OCI-LY7 (cell line): ENCODE measurements at regions not wholly inside any gene's neighbourhood (a gene's known extent, or its start where the extent isn't known, plus 50 kb on each side); places are given as distances from the start of the nearest gene placed in this dataset.

Experiments
- BruUV-seq: library from RNA; stranded (reverse); fragments of 400-500 nt; replicated peaks from 2 replicates; lab custom pipeline; 2021; lab: Mats Ljungman, UMichigan
- CTCF ChIA-PET: fragments of 300-600 bp; sonication (Branson Sonifier 250); formaldehyde crosslinking; loops from one replicate; lab custom pipeline; 2022; ENCODE audit warnings: antibody characterized with exemption; ENCODE audit not compliant: unreplicated experiment; lab: Charles Lee
- POLR2A ChIA-PET: fragments of 300-600 bp; sonication (Branson Sonifier 250); formaldehyde crosslinking; loops from one replicate; lab custom pipeline; 2022; ENCODE audit warnings: antibody characterized with exemption; lab: Charles Lee
- DNase-seq: peaks from one replicate; pipeline ENCODE4 v3.0.0-alpha.2; 2015; ENCODE audit warnings: low spot score
- H2AFZ ChIP-seq: fragments of 200-600 bp; sonication (generic), shearing (Covaris generic); 2 replicates; pipeline ENCODE4 v1.6.1; 2014; ENCODE audit warnings: mild to moderate bottlenecking, antibody characterized with exemption, low read length, moderate library complexity
- H3K27ac ChIP-seq: fragments of 200-600 bp; sonication (generic); 2 replicates; pipeline ENCODE4 v1.5.1; 2014; ENCODE audit warnings: mixed run types, low read depth, mild to moderate bottlenecking, moderate library complexity, low read length, inconsistent platforms; ENCODE audit not compliant: poor library complexity, severe bottlenecking
- H3K36me3 ChIP-seq: fragments of 200-600 bp; sonication (generic); 2 replicates; pipeline ENCODE4 v1.6.1; 2014; ENCODE audit warnings: mild to moderate bottlenecking, antibody characterized with exemption, low read length, moderate library complexity, mixed read lengths; ENCODE audit not compliant: insufficient read depth
- H3K4me1 ChIP-seq: fragments of 200-600 bp; sonication (generic); 2 replicates; pipeline ENCODE4 v1.5.1; 2014; ENCODE audit warnings: mild to moderate bottlenecking, low read length; ENCODE audit not compliant: insufficient read depth, poor library complexity, severe bottlenecking
- H3K4me2 ChIP-seq: fragments of 200-600 bp; sonication (generic); 2 replicates; pipeline ENCODE4 v1.6.1; 2014; ENCODE audit warnings: mild to moderate bottlenecking, low read length
- H3K4me3 ChIP-seq: fragments of 200-600 bp; sonication (generic); 2 replicates; pipeline ENCODE4 v1.5.1; 2014; ENCODE audit warnings: mild to moderate bottlenecking, low read depth, low read length; ENCODE audit not compliant: poor library complexity, severe bottlenecking
- H3K79me2 ChIP-seq: fragments of 200-600 bp; sonication (generic); 2 replicates; pipeline ENCODE4 v1.6.1; 2016; ENCODE audit warnings: low read depth, mild to moderate bottlenecking, low read length, moderate library complexity, mixed read lengths; ENCODE audit not compliant: insufficient read depth
- H3K9me2 ChIP-seq: fragments of 200-600 bp; sonication (generic); 2 replicates; pipeline ENCODE4 v1.6.1; 2016; ENCODE audit warnings: mild to moderate bottlenecking, low read length, mixed read lengths; ENCODE audit not compliant: insufficient read depth
- H3K9me3 ChIP-seq: fragments of 200-600 bp; sonication (generic); 2 replicates; pipeline ENCODE4 v1.6.1; 2014; ENCODE audit warnings: mild to moderate bottlenecking, mixed run types, low read length, mixed read lengths
- H4K20me1 ChIP-seq: fragments of 200-600 bp; sonication (generic); 2 replicates; pipeline ENCODE4 v1.6.1; 2014; ENCODE audit warnings: mild to moderate bottlenecking, antibody characterized with exemption, low read length, moderate library complexity, mixed read lengths; ENCODE audit not compliant: insufficient read depth
- CTCF ChIP-seq: fragments of 200-600 bp; sonication (generic); conservative IDR thresholded peaks from 2 replicates; pipeline ENCODE4 v1.5.1; 2014; ENCODE audit warnings: mild to moderate bottlenecking, antibody characterized with exemption, low read length, moderate library complexity, mixed read lengths
- EZH2phosphoT487 ChIP-seq: fragments of 200-600 bp; sonication (generic); IDR thresholded peaks from 2 replicates; pipeline ENCODE4 v1.6.1; 2018; ENCODE audit warnings: low read depth, borderline replicate concordance, mild to moderate bottlenecking, mixed run types, antibody characterized with exemption, low read length, moderate library complexity, mixed read lengths
- intact Hi-C: fragments of 100-400 bp; cut with micrococcal nuclease; formaldehyde crosslinking; loops from one replicate; pipeline ENCODE4 v1.10.0; 2022; ENCODE audit not compliant: unreplicated experiment

- ChIA-PET CTCF (no interaction called here), POLR2A (no interaction called here)
- Histone ChIP-seq H4K20me1 (no peaks in the 10 kb centered on the region), H2AFZ (no peak overlapping the region), H3K9me2 (no peaks in the 10 kb centered on the region), H3K4me1 (no peaks in the 10 kb centered on the region), H3K27ac (no peak overlapping the region), H3K36me3 (no peaks in the 10 kb centered on the region), H3K9me3 (no peaks in the 10 kb centered on the region), H3K4me3 (no peak overlapping the region), H3K79me2 (no peaks in the 10 kb centered on the region), H3K4me2 (no peak overlapping the region)
- no peak for DNase-seq
- no peak for TF ChIP-seq CTCF
- TF ChIP-seq EZH2phosphoT487, result no peak
- intact Hi-C loops, result no loop called here
- no TSS peak for BruUV-seq
Observed at GRCh38 chrX:16282209-16282608, 114.9 kb downstream of the MAGEB17 start.

- Histone ChIP-seq H3K9me3 (no peaks in the 10 kb centered on the region), H3K36me3 (no peaks in the 10 kb centered on the region), H3K4me1 (no peaks in the 10 kb centered on the region), H3K9me2 (no peaks in the 10 kb centered on the region), H4K20me1 (no peaks in the 10 kb centered on the region), H3K79me2 (no peaks in the 10 kb centered on the region), H3K4me3 (no peak overlapping the region), H3K4me2 (no peak overlapping the region), H3K27ac (no peak overlapping the region), H2AFZ (no peak overlapping the region)
- DNase-seq, result no peak
- TF ChIP-seq CTCF (no peak), EZH2phosphoT487 (no peak)
- ChIA-PET POLR2A (no interaction called here), CTCF (no interaction called here)
- BruUV-seq, result no TSS peak
- intact Hi-C loops, result no loop called here
Observed at GRCh38 chrX:16284842-16285241, 117.6 kb downstream of the MAGEB17 start.

GRCh38 chrX:16290997-16291396, 123.7 kb downstream of the MAGEB17 start:
- no TSS peak for BruUV-seq
- no peak for TF ChIP-seq EZH2phosphoT487
- TF ChIP-seq CTCF, result no peak
- Histone ChIP-seq H3K9me3 (no peaks in the 10 kb centered on the region), H3K27ac (no peak overlapping the region), H4K20me1 (no peaks in the 10 kb centered on the region), H2AFZ (no peak overlapping the region), H3K9me2 (no peaks in the 10 kb centered on the region), H3K79me2 (no peaks in the 10 kb centered on the region), H3K4me2 (no peak overlapping the region), H3K36me3 (no peaks in the 10 kb centered on the region), H3K4me1 (no peaks in the 10 kb centered on the region), H3K4me3 (no peak overlapping the region)
- intact Hi-C loops, result no loop called here
- ChIA-PET POLR2A (no interaction called here), CTCF (no interaction called here)
- DNase-seq, result no peak
